Mesodermal cell (in vitro differentiated cells): ENCODE measurements at regions not wholly inside any gene's neighbourhood (a gene's known extent, or its start where the extent isn't known, plus 50 kb on each side); places are given as distances from the start of the nearest gene placed in this dataset.

Experiments
- H3K27ac ChIP-seq: 2 replicates; pipeline ENCODE4 v1.7.0; 2013; ENCODE audit warnings: mild to moderate bottlenecking, low read depth, low read length, moderate library complexity; ENCODE audit not compliant: severe bottlenecking
- H3K36me3 ChIP-seq: 2 replicates; pipeline ENCODE4 v1.7.1; 2013; ENCODE audit warnings: mild to moderate bottlenecking, low read length, moderate library complexity; ENCODE audit not compliant: control insufficient read depth, insufficient read depth
- H3K4me1 ChIP-seq: one replicate; pipeline ENCODE4 v1.7.1; 2013; ENCODE audit warnings: mild to moderate bottlenecking, low read length; ENCODE audit not compliant: insufficient read depth, control insufficient read depth, poor library complexity, severe bottlenecking
- H3K4me3 ChIP-seq: 2 replicates; pipeline ENCODE4 v1.7.0; 2013; ENCODE audit warnings: low read length, control low read depth, mild to moderate bottlenecking; ENCODE audit not compliant: insufficient read depth, poor library complexity, severe bottlenecking; ENCODE audit errors: extremely low read depth
- H3K9me3 ChIP-seq: 2 replicates; pipeline ENCODE4 v1.7.1; 2013; ENCODE audit warnings: mild to moderate bottlenecking, low read length, moderate library complexity; ENCODE audit not compliant: control insufficient read depth
- WGBS, 2 experiments: methylation state at CpG; one replicate each; pipeline ENCODE4 v1.1.5; 2013; ENCODE audit warnings: missing lambda C conversion rate in 2 of 2; ENCODE audit not compliant: insufficient coverage in 2 of 2; 5-methylcytosine and 5-hydroxymethylcytosine counted together

DNA sequence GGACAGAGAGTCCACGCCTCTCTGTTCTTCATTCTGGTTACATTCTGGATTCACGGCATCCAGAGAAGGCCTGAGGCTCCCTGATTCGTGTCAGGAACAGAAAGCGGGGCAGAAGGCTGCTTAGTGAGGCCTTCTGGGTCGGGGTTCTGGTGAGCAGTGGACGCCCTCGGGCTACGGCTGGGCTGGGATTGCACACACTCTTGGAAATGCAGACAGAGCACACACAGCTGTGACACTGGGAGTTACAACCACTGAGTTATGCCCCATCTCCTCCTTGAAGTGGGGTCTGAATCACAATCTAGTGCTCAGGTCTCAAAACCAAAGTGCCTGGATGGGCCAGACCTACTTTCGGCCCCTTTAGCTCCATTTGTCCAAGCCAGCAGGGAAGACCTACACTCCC is 156.9 kb upstream of the GDF10 start:
- Histone ChIP-seq H3K27ac (no peak overlapping the region), H3K4me1 (peaks cover 11% of the 10 kb centered on the region), H3K36me3 (no peaks in the 10 kb centered on the region), H3K4me3 (no peak overlapping the region), H3K9me3 (no peaks in the 10 kb centered on the region)
- 92 to 96% methylated on average over 8 to 9 of the region's 9 CpGs for whole genome bisulfite sequencing, 2 experiments

DNA sequence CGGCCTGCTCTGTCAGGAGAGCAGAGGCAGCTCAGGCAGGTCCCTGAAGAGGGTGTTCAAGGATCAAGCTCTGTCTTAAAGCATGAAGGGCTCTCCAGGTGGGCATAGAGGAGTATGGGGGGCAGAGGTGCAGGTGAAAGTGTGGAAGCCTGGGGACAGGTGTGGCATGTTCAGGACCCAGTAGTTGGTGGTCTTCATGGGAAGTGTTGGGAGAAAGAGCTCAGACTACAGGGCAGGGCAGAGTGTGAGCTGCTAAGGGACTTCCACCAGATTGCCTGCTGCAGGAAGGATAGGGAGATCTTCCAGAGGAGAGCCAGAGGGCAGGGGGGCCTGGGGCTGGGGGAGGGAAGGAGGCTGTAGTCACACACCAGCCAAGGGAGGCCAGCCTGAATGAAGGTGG is 156.5 kb upstream of the GDF10 start:
- Histone ChIP-seq H3K36me3 (no peaks in the 10 kb centered on the region), H3K27ac (no peak overlapping the region), H3K4me3 (no peak overlapping the region), H3K4me1 (peaks cover 7% of the 10 kb centered on the region), H3K9me3 (no peaks in the 10 kb centered on the region)
- WGBS, 2 experiments, result 86% methylated on average over 1 of the region's 1 CpG; no CpG with 5 or more reads in 1 of the 2 experiments

DNA sequence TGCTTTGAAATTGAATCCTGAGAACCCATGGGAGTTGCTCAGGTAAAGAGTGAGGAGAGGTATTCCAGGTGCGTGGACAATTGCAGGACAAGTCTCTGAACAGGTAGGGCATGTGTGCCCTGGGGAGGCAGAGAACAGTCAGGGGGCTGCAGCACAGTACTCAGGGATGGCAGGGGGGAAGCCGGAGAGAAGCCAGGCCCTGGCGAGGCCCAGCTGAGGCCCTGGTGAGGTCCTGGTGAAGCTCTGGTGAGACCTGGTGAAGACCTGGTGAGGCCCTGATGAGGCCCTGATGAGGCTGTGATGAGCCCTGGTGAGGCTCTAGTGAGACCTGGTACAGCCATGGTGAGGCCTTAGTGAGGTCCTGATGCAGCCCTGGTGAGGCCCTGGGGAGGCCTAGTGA is 155.5 kb upstream of the GDF10 start:
- Histone ChIP-seq H3K9me3 (no peaks in the 10 kb centered on the region), H3K27ac (no peak overlapping the region), H3K4me1 (no peaks in the 10 kb centered on the region), H3K36me3 (no peaks in the 10 kb centered on the region), H3K4me3 (no peak overlapping the region)
- 83 to 85% methylated on average over 3 of the region's 3 CpGs for WGBS, 2 experiments

DNA sequence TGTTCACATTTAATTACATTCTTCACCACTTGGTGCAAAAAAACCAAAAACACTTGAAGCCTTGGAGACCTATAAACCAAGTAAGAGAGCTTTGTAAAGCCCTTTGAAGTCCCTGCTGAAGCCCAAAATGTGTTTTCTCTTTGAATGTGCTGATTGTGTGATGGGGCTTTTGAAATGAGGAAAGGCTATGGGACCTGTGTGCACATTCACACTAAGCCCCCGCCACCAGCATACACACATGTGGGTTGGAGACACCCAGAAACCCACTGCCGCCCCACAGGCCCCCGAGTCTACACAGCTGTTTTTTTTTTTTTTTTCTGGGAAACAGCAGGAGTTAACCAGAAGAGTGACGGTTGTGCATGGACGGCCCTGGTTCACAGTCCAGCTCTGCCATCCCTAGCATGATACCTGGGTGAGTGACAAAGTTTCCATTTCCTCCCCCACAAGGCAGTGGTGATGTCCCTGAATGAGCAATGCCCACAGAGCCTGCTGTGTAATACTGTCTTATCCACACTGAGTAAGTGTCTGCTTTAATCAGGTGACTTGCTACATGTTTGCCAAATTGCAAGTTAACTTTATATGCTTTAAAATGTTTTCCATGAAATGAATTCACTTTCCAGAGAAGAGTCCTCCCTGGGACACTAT is 154.6 kb upstream of the GDF10 start:
- 94% methylated on average over 5 of the region's 5 CpGs; no CpG with 5 or more reads in 1 of the 2 experiments for WGBS, 2 experiments
- H3K36me3 ChIP-seq, result no peaks in the 10 kb centered on the region
- no peak overlapping the region for H3K27ac ChIP-seq
- no peak overlapping the region for H3K4me3 ChIP-seq
- H3K4me1 ChIP-seq, result no peaks in the 10 kb centered on the region
- no peaks in the 10 kb centered on the region for H3K9me3 ChIP-seq

DNA sequence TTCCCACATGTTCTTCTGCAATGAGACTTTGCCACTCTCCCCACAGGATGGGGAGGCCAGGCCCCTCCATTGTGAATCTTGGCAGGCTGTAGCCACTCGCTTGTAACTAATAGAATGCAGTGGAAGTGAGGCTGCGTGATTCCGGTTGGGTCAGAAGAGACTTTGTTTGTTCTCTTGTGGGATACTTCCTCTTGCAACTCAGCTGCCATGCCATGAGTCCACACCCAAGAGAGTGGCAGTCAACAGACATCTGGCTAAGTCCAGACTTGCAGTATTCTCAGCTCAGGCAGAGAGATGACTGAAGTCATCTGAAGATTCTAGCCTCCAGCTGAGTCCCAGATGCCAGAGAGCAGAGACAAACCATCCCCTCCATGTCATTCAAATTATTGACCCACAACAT is 153.4 kb upstream of the GDF10 start:
- H3K4me1 ChIP-seq, result no peaks in the 10 kb centered on the region
- no peaks in the 10 kb centered on the region for H3K9me3 ChIP-seq
- H3K36me3 ChIP-seq, result no peaks in the 10 kb centered on the region
- WGBS, 2 experiments, result 90% methylated on average over 2 of the region's 3 CpGs; no CpG with 5 or more reads in 1 of the 2 experiments
- no peak overlapping the region for H3K27ac ChIP-seq
- H3K4me3 ChIP-seq, result no peak overlapping the region

DNA sequence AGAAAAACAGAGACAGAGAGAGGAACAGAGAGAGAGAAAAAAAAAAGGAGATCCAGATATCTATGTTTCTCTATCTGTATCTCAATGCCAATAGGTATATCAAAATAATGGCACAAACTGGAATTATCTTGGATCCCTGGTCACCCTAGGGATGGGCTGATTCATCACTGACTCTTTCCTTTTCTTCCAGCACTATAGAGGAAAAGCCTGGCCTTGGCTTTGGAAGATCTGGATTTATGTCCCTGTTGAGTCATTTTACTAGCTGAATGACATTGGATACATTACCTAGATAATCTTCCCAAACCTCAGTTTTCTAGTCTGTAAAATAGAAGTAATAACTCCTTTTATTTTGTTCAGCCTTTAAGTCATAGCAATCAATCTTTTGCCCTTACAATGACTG is 152.8 kb upstream of the GDF10 start:
- Histone ChIP-seq H3K4me3 (no peak overlapping the region), H3K9me3 (no peaks in the 10 kb centered on the region), H3K27ac (no peak overlapping the region), H3K36me3 (no peaks in the 10 kb centered on the region), H3K4me1 (no peaks in the 10 kb centered on the region)

DNA sequence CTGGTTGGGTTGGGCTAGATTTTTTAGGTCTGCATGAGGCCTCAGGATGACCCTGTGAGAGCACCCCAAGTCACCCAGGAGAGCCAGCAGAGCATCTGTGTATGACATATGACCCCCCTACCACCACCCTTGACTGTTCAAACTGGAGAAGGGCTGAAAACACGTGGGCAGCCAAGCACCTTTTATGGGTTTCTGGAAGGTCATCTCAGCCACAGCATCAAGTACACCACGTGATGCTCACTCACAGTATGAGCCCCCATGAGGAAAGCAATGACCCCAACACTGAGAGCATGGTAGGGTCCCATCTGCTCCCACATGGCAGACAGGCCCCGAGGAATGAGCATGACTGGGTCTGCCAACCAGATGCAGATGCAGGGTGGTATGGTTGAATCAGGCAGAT is 149.4 kb upstream of the GDF10 start:
- 88% methylated on average over 2 of the region's 3 CpGs; no CpG with 5 or more reads in 1 of the 2 experiments for WGBS, 2 experiments
- Histone ChIP-seq H3K4me3 (no peak overlapping the region), H3K4me1 (no peaks in the 10 kb centered on the region)

DNA sequence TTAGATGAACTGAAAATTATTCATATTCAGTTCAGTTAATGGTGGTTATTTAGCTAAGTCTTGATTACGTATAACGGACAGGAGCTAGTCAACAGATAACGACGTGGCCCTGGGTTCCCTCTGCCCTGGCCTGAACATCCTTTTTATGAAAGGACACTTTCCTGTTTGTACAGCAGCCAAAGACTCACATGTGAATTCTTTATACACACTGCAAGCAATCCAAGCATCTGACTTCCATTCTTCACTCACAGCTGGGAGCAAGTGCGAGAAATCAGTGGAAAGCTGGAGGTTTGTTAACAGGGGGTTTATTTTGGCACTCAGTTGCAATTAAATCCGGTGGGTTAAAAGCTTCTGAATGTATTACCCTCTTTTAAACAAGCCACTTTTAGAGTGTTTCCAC is 148.1 kb upstream of the GDF10 start:
- Histone ChIP-seq H3K4me3 (no peak overlapping the region), H3K9me3 (peaks cover 14% of the 10 kb centered on the region), H3K4me1 (no peaks in the 10 kb centered on the region), H3K36me3 (no peaks in the 10 kb centered on the region), H3K27ac (no peak overlapping the region)
- WGBS, 2 experiments, result 80 to 100% methylated on average over 1 to 4 of the region's 6 CpGs

More for the DNA sequence above, 149.4 kb upstream of the GDF10 start:
- peaks cover 12% of the 10 kb centered on the region for H3K9me3 ChIP-seq
- no peaks in the 10 kb centered on the region for H3K36me3 ChIP-seq
- H3K27ac ChIP-seq, result no peak overlapping the region

DNA sequence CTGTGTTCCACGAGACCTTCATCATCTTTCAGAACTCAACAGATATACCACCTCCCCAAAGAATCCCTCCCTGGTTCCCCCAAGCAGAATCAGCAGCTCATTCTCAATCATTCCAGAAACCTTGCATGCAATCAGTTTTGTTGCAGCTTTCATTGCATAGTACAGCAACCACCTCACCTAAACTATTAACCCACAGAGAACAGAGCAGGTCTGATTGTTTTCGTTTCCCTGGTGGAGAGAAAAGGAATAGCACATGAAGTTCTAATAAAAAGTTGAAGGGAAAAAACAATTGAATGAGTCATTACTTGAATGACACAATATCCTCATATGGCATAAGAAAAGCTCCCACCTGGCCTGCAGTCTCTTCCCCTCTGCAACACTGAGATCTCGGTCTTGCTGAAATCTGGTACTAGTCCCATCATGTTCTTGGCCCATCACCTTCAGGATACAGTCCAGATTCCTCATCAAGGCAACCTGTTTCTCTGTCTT is 147.1 kb upstream of the GDF10 start:
- WGBS, 2 experiments, result 67 to 89% methylated on average over 1 to 2 of the region's 3 CpGs
- Histone ChIP-seq H3K4me1 (no peaks in the 10 kb centered on the region), H3K4me3 (no peak overlapping the region), H3K36me3 (no peaks in the 10 kb centered on the region), H3K27ac (no peak overlapping the region), H3K9me3 (peaks cover 14% of the 10 kb centered on the region)

DNA sequence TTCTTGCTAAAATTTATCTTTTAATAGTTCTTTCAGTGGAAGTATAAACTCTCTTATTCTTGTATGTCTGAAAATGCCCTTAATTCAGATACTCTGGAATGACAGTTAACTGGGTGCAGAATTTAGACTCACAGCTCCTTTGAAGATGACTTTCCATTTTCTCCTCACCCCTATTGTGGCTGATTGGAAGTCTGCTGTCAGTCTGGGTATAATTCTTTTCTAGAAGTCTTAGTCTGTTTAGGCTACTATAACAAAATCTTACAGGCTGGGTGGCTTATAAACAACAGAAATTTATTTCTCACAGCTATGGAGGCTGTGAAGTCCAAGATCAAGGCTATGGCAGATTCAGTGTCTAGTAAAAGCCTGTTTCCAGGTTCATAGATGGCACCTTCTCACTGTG is 145.2 kb upstream of the GDF10 start:
- no peaks in the 10 kb centered on the region for H3K36me3 ChIP-seq
- H3K4me3 ChIP-seq, result no peak overlapping the region
- peaks cover 14% of the 10 kb centered on the region for H3K9me3 ChIP-seq
- no peak overlapping the region for H3K27ac ChIP-seq
- H3K4me1 ChIP-seq, result no peaks in the 10 kb centered on the region

DNA sequence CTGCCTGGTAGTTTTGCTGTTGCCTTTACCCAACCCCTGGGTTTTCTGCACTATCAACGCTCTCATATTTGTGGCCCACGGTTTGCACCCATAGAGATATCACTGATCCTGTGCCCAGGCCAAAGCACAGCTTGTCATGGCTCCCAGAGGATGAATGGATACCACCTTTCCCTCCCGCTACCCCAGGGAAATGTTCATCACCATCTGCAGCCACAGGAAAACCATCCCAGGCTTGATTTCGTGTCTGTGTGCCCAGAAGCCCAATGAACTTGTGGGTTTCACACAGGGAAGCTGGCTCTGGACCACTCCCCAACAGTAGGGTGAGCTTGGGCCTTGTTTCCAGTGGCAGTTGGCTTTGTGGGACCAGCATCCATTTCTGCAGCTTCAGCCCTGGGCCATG is 143.1 kb upstream of the GDF10 start:
- Histone ChIP-seq H3K4me1 (no peaks in the 10 kb centered on the region), H3K27ac (no peak overlapping the region), H3K36me3 (no peaks in the 10 kb centered on the region), H3K4me3 (no peak overlapping the region), H3K9me3 (peaks cover 14% of the 10 kb centered on the region)
- WGBS, 2 experiments, result 72 to 89% methylated on average over 3 to 4 of the region's 4 CpGs
